SJCRH30 (cell line): ENCODE measurements at regions not wholly inside any gene's neighbourhood (a gene's known extent, or its start where the extent isn't known, plus 50 kb on each side); places are given as distances from the start of the nearest gene placed in this dataset.
"Not testable (repeated sequence)": the region's sequence is repeated elsewhere in the genome, so short reads cannot be mapped to it uniquely, and the experiment has no call there.

Experiments
- DNase-seq, 2 experiments: peaks; one replicate each; pipeline ENCODE4 v3.0.0-alpha.2; 2015 to 2020
- H3K27ac ChIP-seq: fragments of 250-450 bp; sonication (Bioruptor Pico); 2 replicates; pipeline ENCODE4 v1.5.1; 2020; ENCODE audit warnings: mild to moderate bottlenecking, moderate library complexity
- H3K27me3 ChIP-seq: fragments of 250-450 bp; sonication (Bioruptor Pico); 2 replicates; pipeline ENCODE4 v1.5.1; 2020; ENCODE audit warnings: mild to moderate bottlenecking, moderate library complexity
- H3K36me3 ChIP-seq: fragments of 250-450 bp; sonication (Bioruptor Pico); 2 replicates; pipeline ENCODE4 v1.5.1; 2020; ENCODE audit warnings: mild to moderate bottlenecking, moderate library complexity
- H3K4me1 ChIP-seq: fragments of 250-450 bp; sonication (Bioruptor Pico); 2 replicates; pipeline ENCODE4 v1.5.1; 2020; ENCODE audit warnings: mild to moderate bottlenecking, moderate library complexity
- H3K4me3 ChIP-seq: fragments of 250-450 bp; sonication (Bioruptor Pico); 2 replicates; pipeline ENCODE4 v1.5.1; 2020; ENCODE audit warnings: mild to moderate bottlenecking, moderate library complexity
- H3K9me3 ChIP-seq: fragments of 250-450 bp; sonication (Bioruptor Pico); replicated peaks from 2 replicates; pipeline ENCODE4 v1.5.1; 2020; ENCODE audit warnings: mild to moderate bottlenecking, moderate library complexity

DNA sequence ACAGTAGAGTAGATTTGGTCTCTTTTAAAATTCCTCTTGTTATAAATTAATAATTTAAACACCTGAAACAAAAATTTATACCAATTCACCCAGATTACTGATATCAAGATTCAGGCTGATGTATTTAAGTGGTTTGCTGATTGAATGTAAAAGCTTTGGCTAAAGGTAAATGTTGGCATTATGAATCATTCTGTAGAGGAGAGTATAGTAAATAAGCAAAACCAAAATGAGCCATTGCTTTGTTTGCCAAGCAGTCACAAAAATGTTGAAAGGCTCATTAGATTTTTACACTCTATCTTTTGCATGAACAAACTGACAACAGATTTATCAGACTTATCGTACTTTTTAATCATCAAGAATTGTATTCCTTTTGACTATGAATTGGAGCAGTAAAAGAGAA, 332.6 kb downstream of the FAM170A start:
- no peaks in the 10 kb centered on the region for H3K4me1 ChIP-seq

DNA sequence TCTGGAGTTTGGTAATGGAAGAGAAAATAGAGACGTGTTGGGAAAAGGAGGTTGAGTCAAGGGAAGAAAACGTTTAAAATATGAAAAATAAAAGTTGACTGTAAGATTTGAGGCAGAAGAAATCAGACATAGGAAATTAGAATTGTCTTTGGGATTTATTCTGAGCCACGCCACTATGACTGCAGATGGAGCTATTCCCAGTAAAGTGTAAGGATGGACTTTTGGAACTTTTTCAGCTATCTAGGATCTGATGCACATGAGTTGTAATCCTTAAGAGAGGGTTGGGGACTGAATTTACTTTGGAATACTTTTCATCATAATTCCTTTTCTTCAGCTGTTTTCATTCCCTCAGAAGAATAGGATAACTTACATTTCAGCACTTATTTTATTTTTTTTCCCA, 336.7 kb downstream of the FAM170A start:
- Histone ChIP-seq H3K27ac (no peak overlapping the region), H3K27me3 (no peaks in the 10 kb centered on the region), H3K36me3 (no peaks in the 10 kb centered on the region), H3K4me1 (no peaks in the 10 kb centered on the region), H3K9me3 (no peaks in the 10 kb centered on the region), H3K4me3 (no peak overlapping the region)
- no peak for DNase-seq

More for the DNA sequence above, 332.6 kb downstream of the FAM170A start:
- Histone ChIP-seq H3K4me3 (no peak overlapping the region), H3K27ac (no peak overlapping the region), H3K27me3 (no peaks in the 10 kb centered on the region), H3K36me3 (no peaks in the 10 kb centered on the region), H3K9me3 (no peaks in the 10 kb centered on the region)
- no peak for DNase-seq

GRCh38 chr5:119968690-119969089, 339.3 kb downstream of the FAM170A start:
- no peak for DNase-seq
- no peak overlapping the region for H3K27ac ChIP-seq
- no peak overlapping the region for H3K4me3 ChIP-seq
- no peaks in the 10 kb centered on the region for H3K27me3 ChIP-seq
- H3K36me3 ChIP-seq: no peaks in the 10 kb centered on the region
- no peaks in the 10 kb centered on the region for H3K9me3 ChIP-seq
- H3K4me1 ChIP-seq: no peaks in the 10 kb centered on the region

- H3K4me3 ChIP-seq, H3K27ac ChIP-seq: not testable (repeated sequence)
Measured at GRCh38 chr5:119987077-119987476, 357.7 kb downstream of the FAM170A start.

DNA sequence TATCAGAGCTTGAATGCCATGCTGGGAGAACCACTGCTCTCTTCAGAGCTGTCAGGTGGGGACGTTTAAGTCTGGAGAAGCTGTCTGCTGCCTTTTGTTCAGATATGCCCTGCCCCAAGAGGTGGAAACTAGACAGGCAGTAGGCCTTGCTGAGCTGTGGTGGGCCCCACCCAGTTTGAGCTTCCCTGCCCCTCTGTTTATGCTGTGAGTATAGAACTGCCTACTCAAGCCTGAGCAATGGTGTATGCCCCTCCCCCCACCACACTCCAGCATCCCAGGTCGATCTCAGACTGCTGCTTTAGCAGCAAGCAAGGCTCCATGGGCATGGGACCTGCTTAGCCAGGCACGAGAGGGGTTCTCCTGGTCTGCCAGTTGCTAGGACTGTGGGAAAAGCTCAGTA, 362.3 kb downstream of the FAM170A start:
- Histone ChIP-seq H3K27me3 (no peaks in the 10 kb centered on the region), H3K4me1 (no peaks in the 10 kb centered on the region), H3K9me3 (no peaks in the 10 kb centered on the region), H3K4me3 (no peak overlapping the region), H3K27ac (no peak overlapping the region), H3K36me3 (no peaks in the 10 kb centered on the region)
- no peak for DNase-seq

More at GRCh38 chr5:119987077-119987476, 357.7 kb downstream of the FAM170A start:
- DNase-seq: peak in 1 of 2 experiments; percentile 4
- not testable (repeated sequence) for H3K27me3 ChIP-seq, H3K4me1 ChIP-seq, H3K36me3 ChIP-seq, H3K9me3 ChIP-seq

GRCh38 chr5:119996128-119996527, 366.8 kb downstream of the FAM170A start:
- no peak overlapping the region for H3K4me3 ChIP-seq
- H3K27ac ChIP-seq: no peak overlapping the region
- H3K4me1 ChIP-seq: no peaks in the 10 kb centered on the region
- H3K9me3 ChIP-seq: no peaks in the 10 kb centered on the region
- no peaks in the 10 kb centered on the region for H3K36me3 ChIP-seq
- peak in 1 of 2 experiments; percentile 8 for DNase-seq
- H3K27me3 ChIP-seq: no peaks in the 10 kb centered on the region

DNA sequence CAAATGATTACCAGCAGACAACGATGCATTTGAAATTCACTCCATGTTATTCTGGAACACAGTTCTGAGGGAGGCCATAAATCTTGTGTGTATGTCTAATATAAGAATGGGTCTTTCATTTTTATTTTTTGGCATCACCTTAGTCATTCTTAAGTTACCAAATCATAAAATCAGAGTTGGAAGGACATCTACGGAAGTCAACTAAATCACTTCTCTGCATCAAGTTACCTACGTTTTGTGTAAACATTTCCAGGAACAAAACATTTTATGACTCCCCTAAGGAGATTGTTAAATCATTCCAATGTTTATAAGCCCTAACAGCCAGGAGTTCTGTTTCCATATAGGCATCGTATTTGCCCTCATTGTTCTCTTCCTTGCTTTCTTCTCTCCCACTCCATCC, 378.2 kb downstream of the FAM170A start:
- Histone ChIP-seq H3K9me3 (no peaks in the 10 kb centered on the region), H3K36me3 (no peaks in the 10 kb centered on the region), H3K4me1 (no peaks in the 10 kb centered on the region), H3K27ac (no peak overlapping the region), H3K27me3 (no peaks in the 10 kb centered on the region), H3K4me3 (no peak overlapping the region)
- no peak for DNase-seq

DNA sequence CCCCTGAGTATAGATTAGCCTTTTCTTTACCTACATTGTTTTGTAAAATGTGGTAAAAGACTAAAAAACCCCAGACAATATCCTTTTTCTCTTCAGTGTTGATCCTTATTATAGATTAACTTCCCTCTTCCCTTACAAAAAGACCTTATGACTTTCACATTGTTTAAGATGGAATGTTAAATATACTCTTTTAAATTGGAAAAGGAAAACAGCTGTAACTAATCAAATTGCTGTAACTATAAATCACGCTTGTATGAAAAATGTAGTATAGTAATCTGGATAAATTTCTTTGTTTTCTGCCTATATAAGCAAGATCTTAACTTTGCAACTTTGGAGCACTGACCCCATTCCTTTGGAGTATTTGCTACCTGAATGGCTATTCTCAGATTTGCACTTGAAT, 383.1 kb downstream of the FAM170A start:
- Histone ChIP-seq H3K27me3 (no peaks in the 10 kb centered on the region), H3K27ac (no peak overlapping the region), H3K4me3 (no peak overlapping the region), H3K9me3 (no peaks in the 10 kb centered on the region), H3K4me1 (no peaks in the 10 kb centered on the region), H3K36me3 (no peaks in the 10 kb centered on the region)
- no peak for DNase-seq

- DNase-seq: no peak
- Histone ChIP-seq H3K4me1 (no peaks in the 10 kb centered on the region), H3K27me3 (no peaks in the 10 kb centered on the region), H3K27ac (no peak overlapping the region), H3K36me3 (no peaks in the 10 kb centered on the region), H3K9me3 (no peaks in the 10 kb centered on the region), H3K4me3 (no peak overlapping the region)
Measured at GRCh38 chr5:120014535-120014934, 385.2 kb downstream of the FAM170A start.

- Histone ChIP-seq H3K27me3 (no peaks in the 10 kb centered on the region), H3K9me3 (no peaks in the 10 kb centered on the region), H3K27ac (no peak overlapping the region), H3K4me1 (no peaks in the 10 kb centered on the region), H3K4me3 (no peak overlapping the region), H3K36me3 (no peaks in the 10 kb centered on the region)
- DNase-seq: no peak
Measured at GRCh38 chr5:120016717-120017382, 387.5 kb downstream of the FAM170A start.

- Histone ChIP-seq H3K4me3 (no peak overlapping the region), H3K9me3 (no peaks in the 10 kb centered on the region), H3K27me3 (no peaks in the 10 kb centered on the region), H3K36me3 (no peaks in the 10 kb centered on the region), H3K27ac (no peak overlapping the region), H3K4me1 (no peaks in the 10 kb centered on the region)
- no peak for DNase-seq
Measured at GRCh38 chr5:120017513-120017912, 388.2 kb downstream of the FAM170A start.

DNA sequence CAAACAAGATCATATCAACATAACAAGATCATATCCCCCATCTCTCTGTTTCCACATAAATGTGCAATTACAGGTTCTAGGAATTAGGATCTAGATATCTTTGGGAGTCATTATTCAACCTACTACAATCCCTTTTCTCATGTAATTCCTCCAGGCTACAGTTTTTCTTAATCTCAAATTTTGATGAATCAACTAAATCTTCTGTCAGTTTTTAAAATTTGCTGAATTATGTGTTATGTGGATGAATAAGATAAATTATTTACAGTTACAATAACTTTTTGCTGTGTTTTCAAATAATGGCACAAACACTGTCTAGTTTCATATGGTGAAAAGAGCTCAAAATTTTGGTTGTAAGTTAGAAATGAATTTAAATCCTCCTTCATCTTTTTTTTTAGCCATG, 405.8 kb downstream of the FAM170A start:
- Histone ChIP-seq H3K27me3 (no peaks in the 10 kb centered on the region), H3K9me3 (no peaks in the 10 kb centered on the region), H3K36me3 (no peaks in the 10 kb centered on the region), H3K4me3 (no peak overlapping the region), H3K27ac (no peak overlapping the region), H3K4me1 (no peaks in the 10 kb centered on the region)
- no peak for DNase-seq

- no peaks in the 10 kb centered on the region for H3K9me3 ChIP-seq
Measured at GRCh38 chr5:120035815-120036577, 406.6 kb downstream of the FAM170A start.

DNA sequence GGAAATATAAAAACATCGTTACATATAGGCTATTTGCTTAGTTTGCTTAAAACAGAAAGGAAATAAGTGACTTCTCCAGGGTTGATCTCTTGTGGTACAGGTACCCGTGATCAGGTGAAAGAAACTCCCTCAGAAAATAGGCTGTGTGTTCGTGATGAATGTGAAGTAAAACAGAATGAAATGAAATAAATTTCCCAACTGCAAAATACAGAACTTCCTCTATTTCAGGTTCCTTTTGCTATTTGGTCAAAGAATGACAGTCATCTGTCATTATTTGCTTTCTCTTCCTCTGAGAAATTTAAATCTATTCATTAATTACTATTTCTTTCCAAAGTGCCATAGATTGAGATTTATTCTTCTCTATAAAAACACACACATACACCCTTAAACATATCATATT, 408.1 kb downstream of the FAM170A start:
- H3K4me1 ChIP-seq: no peaks in the 10 kb centered on the region

More at GRCh38 chr5:120035815-120036577, 406.6 kb downstream of the FAM170A start:
- Histone ChIP-seq H3K4me3 (no peak overlapping the region), H3K27me3 (no peaks in the 10 kb centered on the region), H3K27ac (no peak overlapping the region), H3K36me3 (no peaks in the 10 kb centered on the region), H3K4me1 (no peaks in the 10 kb centered on the region)
- DNase-seq: no peak

DNA sequence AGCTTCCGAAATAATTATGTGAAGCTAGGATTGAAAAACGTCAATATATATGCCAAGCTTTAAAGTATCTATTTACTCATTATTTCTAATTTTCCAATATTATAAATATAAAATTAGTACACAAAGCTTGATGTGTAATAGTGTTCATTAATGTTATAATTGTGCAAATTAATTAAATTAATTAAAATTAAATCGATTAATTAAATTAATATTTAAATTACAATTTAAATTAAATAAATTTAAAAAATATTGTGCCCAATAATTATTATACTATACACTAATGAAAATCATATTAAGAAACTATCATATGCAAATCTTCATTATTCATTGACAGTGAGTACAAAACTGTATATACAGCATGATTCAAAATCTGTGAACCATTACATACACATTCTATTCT, 409.8 kb downstream of the FAM170A start:
- Histone ChIP-seq H3K27ac (no peak overlapping the region), H3K9me3 (no peaks in the 10 kb centered on the region), H3K27me3 (no peaks in the 10 kb centered on the region), H3K4me3 (no peak overlapping the region), H3K36me3 (no peaks in the 10 kb centered on the region), H3K4me1 (no peaks in the 10 kb centered on the region)
- DNase-seq: no peak

More for the DNA sequence above, 408.1 kb downstream of the FAM170A start:
- Histone ChIP-seq H3K27ac (no peak overlapping the region), H3K4me3 (no peak overlapping the region), H3K9me3 (no peaks in the 10 kb centered on the region), H3K36me3 (no peaks in the 10 kb centered on the region), H3K27me3 (no peaks in the 10 kb centered on the region)
- no peak for DNase-seq

- Histone ChIP-seq H3K27ac (no peak overlapping the region), H3K9me3 (no peaks in the 10 kb centered on the region), H3K4me1 (no peaks in the 10 kb centered on the region), H3K27me3 (no peaks in the 10 kb centered on the region), H3K36me3 (no peaks in the 10 kb centered on the region), H3K4me3 (no peak overlapping the region)
- DNase-seq: no peak
Measured at GRCh38 chr5:120043431-120043830, 414.1 kb downstream of the FAM170A start.
